HG03439 (cell line): ENCODE measurements at regions not wholly inside any gene's neighbourhood (a gene's known extent, or its start where the extent isn't known, plus 50 kb on each side); places are given as distances from the start of the nearest gene placed in this dataset.
"Not testable (repeated sequence)": the region's sequence is repeated elsewhere in the genome, so short reads cannot be mapped to it uniquely, and the experiment has no call there.

Experiments used
- ATAC-seq: cut with Tn5 transposase; IDR thresholded peaks from one replicate; pipeline ENCODE4 v1.9.1; 2021; ENCODE audit warnings: mild to moderate bottlenecking, moderate library complexity; ENCODE audit not compliant: unreplicated experiment

GRCh38 chr12:127595506-127595905 is 671.5 kb upstream of the TMEM132C start:
- no peak for ATAC-seq

GRCh38 chr12:127596891-127597290 is 670.1 kb upstream of the TMEM132C start:
- no peak for ATAC-seq

- ATAC-seq = no peak
These were observed 667.5 kb upstream of the TMEM132C start for GRCh38 chr12:127599436-127599835.

- no peak for ATAC-seq
These were observed 666.8 kb upstream of the TMEM132C start for GRCh38 chr12:127600211-127600610.

GRCh38 chr12:127606476-127607015 is 660.4 kb upstream of the TMEM132C start:
- ATAC-seq = no peak

GRCh38 chr12:127607146-127607725 is 659.7 kb upstream of the TMEM132C start:
- ATAC-seq = no peak

GRCh38 chr12:127608359-127608758 is 658.6 kb upstream of the TMEM132C start:
- not testable (repeated sequence) for ATAC-seq

GRCh38 chr12:127613056-127613455 is 653.9 kb upstream of the TMEM132C start:
- ATAC-seq = no peak

- ATAC-seq = no peak
These were observed 646.9 kb upstream of the TMEM132C start for GRCh38 chr12:127619869-127620734.

- ATAC-seq = no peak
These were observed 646.1 kb upstream of the TMEM132C start for GRCh38 chr12:127620735-127621355.

GRCh38 chr12:127621366-127621765 is 645.6 kb upstream of the TMEM132C start:
- no peak for ATAC-seq

GRCh38 chr12:127623362-127623761 is 643.6 kb upstream of the TMEM132C start:
- no peak for ATAC-seq

- no peak for ATAC-seq
These were observed 641.7 kb upstream of the TMEM132C start for GRCh38 chr12:127625176-127625771.

- no peak for ATAC-seq
These were observed 638.3 kb upstream of the TMEM132C start for GRCh38 chr12:127628645-127629044.

- ATAC-seq = no peak
These were observed 637.7 kb upstream of the TMEM132C start for GRCh38 chr12:127629066-127629820.

GRCh38 chr12:127632461-127632860 is 634.5 kb upstream of the TMEM132C start:
- ATAC-seq = no peak

- ATAC-seq = no peak
These were observed 631.1 kb upstream of the TMEM132C start for GRCh38 chr12:127635838-127636237.

GRCh38 chr12:127636882-127637281 is 630.1 kb upstream of the TMEM132C start:
- no peak for ATAC-seq

- ATAC-seq = no peak
These were observed 626.6 kb upstream of the TMEM132C start for GRCh38 chr12:127640181-127640886.

- no peak for ATAC-seq
These were observed 624.8 kb upstream of the TMEM132C start for GRCh38 chr12:127642208-127642607.
